ENCODE measurements at regions not wholly inside any gene's neighbourhood (a gene's known extent, or its start where the extent isn't known, plus 50 kb on each side); places are given as distances from the start of the nearest gene placed in this dataset.
"Not testable (repeated sequence)": the region's sequence is repeated elsewhere in the genome, so short reads cannot be mapped to it uniquely, and the experiment has no call there.

- no peak for TF ChIP-seq CTCF (conservative IDR thresholded peaks at IDR 0.05; ENCODE audit: low read depth, low read length)
Observed at GRCh38 chr3:25182794-25183193, 245.3 kb upstream of the RARB start.

GRCh38 chr3:25184641-25185250, 243.3 kb upstream of the RARB start:
- TF ChIP-seq CTCF (conservative IDR thresholded peaks at IDR 0.05; ENCODE audit: low read depth, low read length): no peak
- H2AFZ ChIP-seq (ENCODE audit: low read depth): no peak overlapping the region

More at GRCh38 chr3:25182794-25183193, 245.3 kb upstream of the RARB start:
- Histone ChIP-seq H3K36me3 (ENCODE audit: insufficient read depth) (no peaks in the 10 kb centered on the region), H3K9ac (no peak overlapping the region), H3K4me2 (no peak overlapping the region), H3K4me3 (IDR thresholded peaks at IDR 0.05; ENCODE audit: insufficient read depth, low read depth, low read length) (no peak overlapping the region), H3K4me1 (ENCODE audit: low read depth, poor library complexity, severe bottlenecking) (no peaks in the 10 kb centered on the region), H2AFZ (ENCODE audit: low read depth) (no peak overlapping the region), H4K20me1 (ENCODE audit: insufficient read depth) (no peaks in the 10 kb centered on the region), H3K27ac (no peak overlapping the region), H3K79me2 (ENCODE audit: insufficient read depth, low read depth) (no peaks in the 10 kb centered on the region), H3K27me3 (ENCODE audit: insufficient read depth, low read depth) (no peaks in the 10 kb centered on the region)

DNA sequence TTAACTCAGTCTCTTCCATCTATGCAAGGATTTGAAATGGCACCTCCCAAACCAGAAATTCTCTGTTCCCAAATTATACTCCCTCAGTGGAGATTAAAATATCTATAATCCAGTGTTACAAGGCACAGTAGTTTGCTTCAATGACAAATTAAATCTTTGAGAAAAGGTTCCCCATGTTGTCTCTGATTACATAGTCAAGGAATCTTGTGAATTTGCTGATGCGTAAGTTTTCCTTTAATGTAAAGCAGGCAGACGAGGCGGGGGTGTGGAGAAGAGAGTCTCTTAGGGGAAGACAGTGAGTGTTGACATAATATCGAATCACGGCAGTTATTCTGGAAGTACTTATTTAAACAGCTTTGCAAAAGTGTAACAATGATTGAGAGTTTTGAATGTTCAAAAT, 236.4 kb upstream of the RARB start:
- H3K27ac ChIP-seq: no peak overlapping the region
- no peak overlapping the region for H2AFZ ChIP-seq (ENCODE audit: low read depth)
- no peak overlapping the region for H3K9ac ChIP-seq
- H3K4me2 ChIP-seq: no peak overlapping the region
- no peaks in the 10 kb centered on the region for H3K79me2 ChIP-seq (ENCODE audit: insufficient read depth, low read depth)
- no peaks in the 10 kb centered on the region for H3K4me1 ChIP-seq (ENCODE audit: low read depth, poor library complexity, severe bottlenecking)
- no peaks in the 10 kb centered on the region for H3K36me3 ChIP-seq (ENCODE audit: insufficient read depth)
- TF ChIP-seq CTCF (conservative IDR thresholded peaks at IDR 0.05; ENCODE audit: low read depth, low read length): no peak
- no peaks in the 10 kb centered on the region for H3K27me3 ChIP-seq (ENCODE audit: insufficient read depth, low read depth)
- no peaks in the 10 kb centered on the region for H4K20me1 ChIP-seq (ENCODE audit: insufficient read depth)
- H3K4me3 ChIP-seq (IDR thresholded peaks at IDR 0.05; ENCODE audit: insufficient read depth, low read depth, low read length): no peak overlapping the region

More at GRCh38 chr3:25184641-25185250, 243.3 kb upstream of the RARB start:
- no peaks in the 10 kb centered on the region for H3K79me2 ChIP-seq (ENCODE audit: insufficient read depth, low read depth)
- no peaks in the 10 kb centered on the region for H3K27me3 ChIP-seq (ENCODE audit: insufficient read depth, low read depth)
- H3K4me3 ChIP-seq (IDR thresholded peaks at IDR 0.05; ENCODE audit: insufficient read depth, low read depth, low read length): no peak overlapping the region
- no peak overlapping the region for H3K27ac ChIP-seq
- no peaks in the 10 kb centered on the region for H3K36me3 ChIP-seq (ENCODE audit: insufficient read depth)
- H4K20me1 ChIP-seq (ENCODE audit: insufficient read depth): no peaks in the 10 kb centered on the region
- H3K9ac ChIP-seq: no peak overlapping the region
- no peaks in the 10 kb centered on the region for H3K4me1 ChIP-seq (ENCODE audit: low read depth, poor library complexity, severe bottlenecking)
- no peak overlapping the region for H3K4me2 ChIP-seq

DNA sequence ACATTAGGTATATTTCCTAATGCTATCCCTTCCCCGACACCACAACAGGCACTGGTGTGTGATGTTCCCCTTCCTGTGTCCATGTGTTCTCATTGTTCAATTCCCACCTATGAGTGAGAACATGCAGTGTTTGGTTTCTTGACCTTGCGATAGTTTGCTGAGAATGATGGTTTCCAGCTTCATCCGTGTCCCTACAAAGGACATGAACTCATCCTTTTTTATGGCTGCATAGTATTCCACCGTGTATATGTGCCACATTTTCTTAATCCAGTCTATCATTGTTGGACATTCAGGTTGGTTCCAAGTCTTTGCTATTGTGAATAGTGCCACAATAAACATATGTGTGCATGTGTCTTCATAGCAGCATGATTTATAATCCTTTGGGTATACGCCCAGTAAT, 228.5 kb upstream of the RARB start:
- H2AFZ ChIP-seq (ENCODE audit: low read depth); H3K4me2 ChIP-seq; H3K27me3 ChIP-seq (ENCODE audit: insufficient read depth, low read depth); H3K9ac ChIP-seq; H3K4me1 ChIP-seq (ENCODE audit: low read depth, poor library complexity, severe bottlenecking); H3K36me3 ChIP-seq (ENCODE audit: insufficient read depth); H3K27ac ChIP-seq; H3K4me3 ChIP-seq (IDR thresholded peaks at IDR 0.05; ENCODE audit: insufficient read depth, low read depth, low read length); H4K20me1 ChIP-seq (ENCODE audit: insufficient read depth); H3K79me2 ChIP-seq (ENCODE audit: insufficient read depth, low read depth): not testable (repeated sequence)

DNA sequence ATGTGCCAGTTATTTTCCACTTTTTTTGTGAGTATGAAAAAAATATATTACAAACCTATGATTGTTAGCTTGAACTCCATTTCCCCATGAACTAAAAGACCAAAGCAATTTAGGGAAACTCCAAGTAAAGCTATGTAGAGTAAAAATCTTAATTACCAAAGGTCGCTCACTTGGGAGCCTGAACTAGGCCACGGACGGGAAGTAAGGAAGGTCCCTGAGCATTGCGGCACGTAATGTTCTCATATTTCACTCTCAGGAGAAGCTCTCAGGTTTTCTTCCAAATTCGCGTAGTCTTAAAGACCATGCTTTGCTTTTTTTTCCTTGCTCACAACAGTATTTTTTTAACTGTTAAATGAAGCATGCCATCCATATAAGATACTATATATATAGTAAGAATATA, 215.3 kb upstream of the RARB start:
- Histone ChIP-seq H3K4me2 (no peak overlapping the region), H3K27me3 (ENCODE audit: insufficient read depth, low read depth) (no peaks in the 10 kb centered on the region), H3K27ac (no peak overlapping the region), H3K79me2 (ENCODE audit: insufficient read depth, low read depth) (no peaks in the 10 kb centered on the region), H2AFZ (ENCODE audit: low read depth) (no peak overlapping the region), H3K4me3 (IDR thresholded peaks at IDR 0.05; ENCODE audit: insufficient read depth, low read depth, low read length) (no peak overlapping the region), H3K36me3 (ENCODE audit: insufficient read depth) (no peaks in the 10 kb centered on the region), H4K20me1 (ENCODE audit: insufficient read depth) (no peaks in the 10 kb centered on the region), H3K9ac (no peak overlapping the region), H3K4me1 (ENCODE audit: low read depth, poor library complexity, severe bottlenecking) (peaks cover 2% of the 10 kb centered on the region)
- no peak for TF ChIP-seq CTCF (conservative IDR thresholded peaks at IDR 0.05; ENCODE audit: low read depth, low read length)

All from KMS-11 (cell line).